GM21723 (cell line): ENCODE measurements at regions not wholly inside any gene's neighbourhood (a gene's known extent, or its start where the extent isn't known, plus 50 kb on each side); places are given as distances from the start of the nearest gene placed in this dataset.
"Not testable (repeated sequence)": the region's sequence is repeated elsewhere in the genome, so short reads cannot be mapped to it uniquely, and the experiment has no call there.

Experiments
- ATAC-seq: cut with Tn5 transposase; IDR thresholded peaks from one replicate; pipeline ENCODE4 v1.9.1; 2021; ENCODE audit warnings: mild to moderate bottlenecking, moderate library complexity; ENCODE audit not compliant: unreplicated experiment

DNA sequence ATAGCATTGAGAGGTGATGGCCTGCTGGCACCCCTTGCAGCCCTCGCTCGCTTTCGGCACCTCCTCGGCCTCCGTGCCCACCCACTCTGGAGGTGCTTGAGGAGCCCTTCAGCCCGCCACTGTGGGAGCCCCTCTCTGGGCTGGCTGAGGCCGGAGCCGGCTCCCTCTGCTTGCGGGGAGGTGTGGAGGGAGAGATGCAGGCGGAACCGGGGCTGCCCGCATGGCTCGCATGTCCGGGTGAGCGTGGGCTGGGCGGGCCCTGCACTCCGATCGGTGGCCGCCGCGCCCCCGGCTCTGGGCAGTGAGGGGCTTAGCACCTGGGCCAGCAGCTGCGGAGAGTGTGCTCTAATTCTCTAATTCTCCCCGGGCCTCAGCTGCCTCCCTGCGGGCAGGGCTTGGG, 101.1 kb downstream of the KIF4B start:
- ATAC-seq: no peak

DNA sequence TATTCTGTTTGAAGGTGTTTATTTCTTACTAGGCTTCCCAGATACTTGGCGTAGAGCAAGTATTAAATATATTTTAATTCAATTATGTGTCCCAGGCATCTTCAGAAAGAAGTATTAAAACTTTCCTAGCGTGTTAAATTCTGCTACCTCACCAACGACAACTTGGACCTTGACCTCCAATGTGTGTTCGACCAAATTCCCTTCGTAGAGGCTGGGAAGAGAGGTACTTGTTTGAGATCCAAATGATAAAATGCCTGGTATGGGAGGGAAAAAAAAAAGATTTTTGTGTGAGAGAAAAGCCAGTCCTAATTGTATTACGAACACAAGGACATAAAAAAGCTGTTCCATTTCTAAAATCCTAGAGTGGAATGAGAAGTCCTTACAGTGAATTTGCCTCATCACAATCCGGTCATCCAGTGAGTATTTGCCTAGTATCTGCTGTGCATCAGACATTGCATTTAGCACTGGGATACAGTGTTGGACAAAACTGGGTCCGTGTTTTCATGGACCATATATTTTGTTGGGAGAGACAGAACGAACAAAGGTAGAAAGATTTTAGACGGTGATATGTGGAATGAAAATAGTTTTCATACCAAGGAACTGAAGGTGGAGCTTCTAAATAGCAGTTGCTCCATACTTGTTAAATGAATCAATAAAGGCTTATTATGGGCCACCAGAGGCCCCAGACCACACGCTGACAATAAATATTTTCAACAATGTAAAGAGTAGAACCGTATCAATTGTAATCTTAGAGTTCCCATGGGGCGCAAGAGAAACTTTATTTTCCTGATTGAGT, 103.1 kb downstream of the KIF4B start:
- no peak for ATAC-seq

DNA sequence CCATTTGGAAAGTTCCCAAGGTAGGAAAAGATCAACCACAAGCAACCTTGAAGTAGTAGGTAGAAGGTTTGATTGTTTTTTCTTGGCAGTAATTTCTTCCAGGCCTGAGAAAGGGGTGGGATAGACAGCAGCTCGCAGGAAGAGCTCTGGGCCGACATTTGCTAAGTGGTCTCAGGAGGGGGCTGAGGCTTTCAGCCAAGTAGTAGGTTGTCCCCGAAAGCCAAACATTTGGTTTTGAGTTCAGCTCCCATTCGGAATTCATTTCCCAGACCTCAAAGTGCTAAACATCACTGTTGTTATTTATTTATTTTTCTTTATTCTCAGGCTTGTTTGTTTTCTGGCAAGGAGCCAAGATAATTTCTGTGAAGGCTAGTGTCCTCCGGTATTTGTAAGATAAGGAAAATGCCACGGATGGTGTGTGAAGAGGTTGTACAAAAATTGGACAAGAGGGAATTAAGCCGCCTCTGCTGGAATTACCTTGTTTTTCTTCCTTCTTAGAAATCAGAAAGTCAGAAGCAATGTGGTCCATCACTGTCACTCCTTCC, 112.1 kb downstream of the KIF4B start:
- no peak for ATAC-seq

DNA sequence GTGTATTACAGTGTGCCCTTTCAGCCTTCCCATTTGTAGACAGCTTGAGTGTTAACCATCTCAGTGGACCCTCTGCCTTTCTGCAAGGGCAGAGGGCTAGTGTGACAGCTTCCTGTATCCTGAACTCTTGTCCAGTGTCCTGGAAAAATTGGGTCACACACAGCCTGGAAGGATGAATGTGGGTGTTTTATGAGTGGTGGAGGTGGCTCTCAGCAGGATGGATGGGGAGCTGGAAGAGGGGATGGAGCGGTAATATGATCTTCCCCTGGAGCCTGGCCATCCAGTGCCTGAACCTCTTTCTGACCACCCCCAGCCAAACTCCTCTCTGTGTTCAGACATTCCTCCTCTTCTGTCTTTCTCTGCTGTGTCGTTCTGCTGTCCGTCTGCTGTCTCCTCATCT, 113.0 kb downstream of the KIF4B start:
- ATAC-seq: no peak

DNA sequence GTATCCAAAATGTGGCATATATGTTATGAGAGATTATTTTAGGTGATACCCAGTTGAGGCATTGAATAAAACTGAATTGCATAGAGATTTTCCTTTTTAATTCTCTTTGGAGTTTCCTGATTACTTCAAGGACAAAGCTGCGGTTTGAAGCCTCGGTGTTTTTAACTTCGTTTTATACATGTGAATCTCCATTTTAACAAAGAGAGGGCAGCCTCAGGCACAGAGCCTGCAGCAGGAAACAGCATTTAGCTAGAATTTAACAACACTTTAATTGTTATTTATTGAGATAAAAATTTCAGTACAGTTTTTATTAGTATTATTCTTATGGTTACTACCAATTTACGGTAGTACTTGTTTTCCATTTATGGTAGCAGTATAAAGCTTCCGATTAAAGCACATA, 114.0 kb downstream of the KIF4B start:
- no peak for ATAC-seq

DNA sequence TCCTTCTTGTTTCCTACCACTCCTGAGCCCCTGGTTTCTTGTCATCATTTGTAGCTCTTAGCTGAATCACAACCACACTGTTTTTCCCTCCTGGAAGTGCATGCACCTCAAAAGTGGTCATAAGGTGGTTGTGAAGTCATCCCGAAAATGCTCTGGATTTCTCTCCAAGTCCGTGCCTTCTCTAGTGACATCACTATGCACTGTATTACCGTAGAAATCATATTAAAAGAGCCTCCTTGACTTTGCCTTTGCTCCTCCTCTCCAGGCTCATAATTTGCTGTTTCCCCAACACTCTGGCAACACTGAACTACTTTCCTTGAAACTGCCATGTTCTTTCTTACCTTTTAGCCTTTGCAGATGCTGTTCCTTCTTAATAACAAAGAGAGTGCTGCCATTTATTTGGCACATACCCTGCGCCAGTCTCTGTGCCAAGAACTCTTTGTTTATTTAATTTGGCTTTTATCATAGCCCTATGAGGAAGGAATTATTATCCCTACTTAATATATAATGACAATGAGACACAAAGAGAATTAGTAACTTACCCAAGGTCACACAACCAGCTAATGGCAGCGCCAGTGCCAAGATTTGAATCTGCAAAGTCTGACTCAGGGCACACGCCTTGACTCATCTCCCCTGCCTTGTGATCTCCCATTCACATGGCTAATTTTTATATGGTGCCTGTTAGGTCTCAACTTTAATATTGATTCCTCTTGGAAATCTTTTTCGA, 115.4 kb downstream of the KIF4B start:
- no peak for ATAC-seq

DNA sequence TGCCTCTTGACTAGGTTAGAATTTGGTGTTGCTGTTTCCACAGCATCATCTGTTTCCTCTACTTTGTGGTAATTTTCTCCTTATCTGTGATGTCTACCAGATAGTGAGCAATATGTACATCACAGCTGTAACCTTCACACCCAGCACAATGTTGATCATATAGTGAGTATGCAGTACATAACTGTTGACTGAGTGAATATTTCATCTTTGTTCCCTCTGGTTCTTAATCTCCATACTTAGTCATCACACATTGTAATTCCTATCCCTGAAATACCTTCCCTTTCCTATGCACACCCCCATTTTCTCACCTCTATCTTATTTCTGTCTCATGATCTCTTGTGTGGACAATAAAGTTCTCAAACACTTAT, 115.9 kb downstream of the KIF4B start:
- ATAC-seq: no peak

DNA sequence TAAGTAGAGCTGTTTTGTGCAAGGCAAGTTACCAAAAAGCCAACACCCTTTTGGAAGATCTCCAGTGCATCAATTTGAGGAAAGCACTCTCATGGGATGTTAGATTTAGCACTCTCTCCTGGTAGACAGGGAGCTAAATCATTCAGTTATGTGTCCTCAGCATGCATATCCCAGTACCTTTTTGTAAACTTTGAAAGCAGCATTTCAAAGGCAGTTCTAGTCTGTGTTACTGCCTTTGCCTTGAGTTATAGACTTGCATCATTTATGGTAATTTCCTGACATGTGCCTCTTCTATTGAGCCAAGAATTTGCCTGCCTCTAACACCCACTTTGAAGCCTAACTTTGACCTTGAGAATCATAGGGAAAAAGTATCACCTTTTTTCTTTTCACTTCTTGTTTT, 120.6 kb downstream of the KIF4B start:
- no peak for ATAC-seq

DNA sequence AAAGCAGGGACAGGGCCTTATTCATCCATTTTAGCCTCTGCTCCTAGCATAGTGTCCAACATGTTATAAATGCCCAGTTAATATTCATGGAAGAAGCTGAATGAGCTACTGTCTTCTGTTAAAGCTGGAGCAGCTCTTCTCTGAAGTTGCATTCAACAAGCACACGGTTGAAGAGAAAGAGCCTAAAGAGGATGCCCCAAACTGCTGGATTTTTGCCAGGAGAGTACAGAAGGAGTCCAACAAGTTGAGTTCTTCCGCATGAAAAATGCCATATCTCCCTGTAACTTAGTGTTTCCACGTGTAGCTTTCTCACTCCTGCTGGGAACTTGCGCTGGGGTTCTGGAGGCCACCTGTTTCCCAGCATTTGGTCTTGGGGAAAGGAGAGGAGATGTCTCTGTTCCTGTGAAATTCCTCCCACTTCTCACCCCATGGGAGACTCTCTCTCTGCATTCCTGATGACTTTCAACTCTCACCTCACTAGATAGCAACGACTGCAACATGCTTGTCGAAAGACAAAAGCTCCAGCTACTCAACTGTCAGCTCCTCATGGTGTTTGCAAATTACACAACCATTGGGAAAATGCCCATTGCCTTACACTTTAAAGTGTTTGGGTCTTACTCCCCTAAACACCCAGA, 122.8 kb downstream of the KIF4B start:
- ATAC-seq: no peak

DNA sequence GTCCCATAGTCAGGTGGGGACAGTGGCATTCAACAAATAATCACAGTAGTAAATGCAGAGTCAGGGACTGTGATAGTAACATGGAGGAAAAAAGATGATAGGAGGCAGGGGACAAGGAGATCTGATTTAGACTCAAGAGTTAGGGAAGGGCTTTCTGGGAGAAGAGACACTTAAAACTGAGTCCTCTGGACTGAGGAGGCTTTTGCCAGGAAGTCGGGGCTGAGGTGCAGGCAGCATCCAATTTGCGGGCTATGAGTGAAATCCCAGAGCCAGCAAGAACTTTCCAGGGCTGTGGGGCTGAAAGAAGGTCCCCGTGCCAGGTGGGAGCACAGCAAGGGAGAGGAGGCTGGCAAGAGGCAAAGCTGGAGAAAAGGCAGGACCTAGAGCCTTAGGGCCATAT, 124.1 kb downstream of the KIF4B start:
- no peak for ATAC-seq

DNA sequence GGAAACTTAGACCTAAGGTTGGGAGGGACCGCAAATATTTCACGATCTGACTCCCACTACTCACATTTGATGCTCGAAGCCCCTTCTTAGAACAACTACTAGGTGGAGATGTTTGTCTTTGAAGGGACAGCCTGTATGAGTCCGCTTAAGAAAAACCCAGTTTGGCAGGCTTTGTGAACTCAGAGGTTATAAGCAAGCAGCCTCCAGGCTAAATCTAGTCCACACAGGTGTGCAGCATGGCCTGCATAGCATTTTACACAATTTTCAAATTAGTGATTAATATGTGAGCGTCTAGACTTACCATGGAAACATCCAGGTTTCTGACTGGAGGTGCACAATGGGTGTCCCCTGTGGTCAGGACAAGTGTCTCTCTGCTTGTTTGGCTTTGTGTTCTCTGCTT, 127.1 kb downstream of the KIF4B start:
- ATAC-seq: no peak

DNA sequence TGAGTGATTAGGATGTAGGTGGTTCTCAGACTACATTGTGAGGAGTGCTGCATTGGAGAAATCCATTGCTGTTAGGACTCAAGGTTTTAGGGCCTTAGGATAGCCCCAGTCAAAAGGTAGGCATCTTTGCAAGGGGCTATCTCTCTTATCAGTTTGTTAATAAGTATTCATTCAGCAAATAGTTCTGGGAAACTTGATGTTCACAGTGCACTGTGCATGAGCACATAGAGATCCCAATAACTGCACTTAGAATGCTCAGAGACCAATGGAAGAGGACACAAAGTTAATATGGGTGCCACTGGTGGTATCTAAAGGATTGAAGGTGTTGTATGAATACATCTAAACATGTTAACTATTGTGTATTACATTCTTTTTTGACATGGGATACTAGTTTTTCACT, 131.4 kb downstream of the KIF4B start:
- no peak for ATAC-seq

DNA sequence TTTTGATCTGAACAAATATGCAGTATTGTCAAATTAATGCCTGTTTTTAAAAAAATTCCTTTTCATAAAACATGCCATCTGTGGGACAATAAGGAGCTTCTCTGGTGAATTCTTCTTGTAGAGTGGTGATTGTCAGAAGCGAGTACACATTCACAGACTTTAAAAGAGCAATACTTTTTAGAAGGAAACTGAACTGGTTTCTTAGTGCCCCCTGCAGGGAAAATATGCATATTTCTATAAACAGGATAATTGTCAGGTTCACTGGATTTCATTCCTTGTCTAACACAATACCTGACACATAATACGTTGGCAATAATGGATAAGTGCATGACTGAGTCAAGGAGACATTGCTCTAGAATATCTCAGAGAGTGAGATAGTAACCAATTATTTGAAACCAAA, 133.7 kb downstream of the KIF4B start:
- no peak for ATAC-seq

DNA sequence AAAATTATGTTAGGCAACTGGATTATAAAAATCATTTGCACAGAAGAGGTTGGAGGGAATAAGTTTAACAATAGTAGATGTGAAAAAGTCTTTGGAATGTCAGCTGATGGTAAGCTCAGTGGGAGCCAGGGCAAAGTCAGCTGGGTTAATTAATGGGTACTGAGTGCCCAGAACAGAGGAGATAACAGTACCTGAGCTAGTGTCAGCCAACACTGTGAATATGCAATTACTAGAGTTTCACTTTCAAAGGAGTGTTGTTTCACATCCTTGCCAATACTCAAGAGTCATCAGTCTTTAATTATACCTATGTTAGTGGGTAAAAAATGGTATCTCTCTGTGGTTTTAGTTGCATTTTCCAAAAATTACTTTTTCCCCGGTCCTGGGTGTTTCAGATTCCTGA, 135.1 kb downstream of the KIF4B start:
- ATAC-seq: peak; percentile 59

DNA sequence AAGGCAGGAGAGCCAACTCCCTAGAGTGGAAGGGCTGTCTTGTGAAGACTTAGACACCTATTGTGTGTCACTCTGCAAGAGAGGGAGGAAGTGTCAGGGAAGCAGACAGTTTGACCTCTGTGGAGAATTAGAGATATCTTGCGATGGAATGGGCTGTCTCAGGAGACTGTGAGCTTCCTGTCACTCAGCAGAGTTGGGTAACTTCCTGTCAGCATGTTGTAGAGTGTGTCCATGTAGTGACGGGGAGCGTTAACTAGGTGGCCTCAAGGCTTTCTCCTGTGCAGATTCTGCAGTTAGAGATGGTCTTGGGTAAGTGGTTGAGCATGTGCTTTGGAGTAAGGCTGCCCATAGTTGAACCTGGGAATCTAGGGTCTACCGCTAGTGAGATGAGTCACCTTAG, 136.5 kb downstream of the KIF4B start:
- ATAC-seq: no peak

DNA sequence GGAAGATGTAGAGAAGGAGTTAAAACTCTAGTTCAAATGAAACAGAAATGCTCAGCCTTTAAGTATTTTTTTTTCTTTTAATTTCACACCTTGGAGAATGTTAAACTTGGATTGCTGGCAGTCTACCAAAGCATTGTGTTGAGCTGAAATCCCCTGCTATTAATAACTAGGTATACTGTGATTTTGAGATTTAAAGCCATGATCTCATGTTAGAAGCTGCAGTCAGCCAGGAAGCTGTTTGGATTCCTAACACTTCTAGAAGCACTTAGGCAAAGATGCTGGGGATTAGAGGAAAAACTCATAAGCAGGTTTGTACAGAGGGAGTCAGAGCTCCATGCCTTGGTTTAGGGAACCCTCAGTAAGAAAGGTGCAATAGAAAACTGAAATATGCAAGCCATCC, 141.4 kb downstream of the KIF4B start:
- ATAC-seq: no peak

DNA sequence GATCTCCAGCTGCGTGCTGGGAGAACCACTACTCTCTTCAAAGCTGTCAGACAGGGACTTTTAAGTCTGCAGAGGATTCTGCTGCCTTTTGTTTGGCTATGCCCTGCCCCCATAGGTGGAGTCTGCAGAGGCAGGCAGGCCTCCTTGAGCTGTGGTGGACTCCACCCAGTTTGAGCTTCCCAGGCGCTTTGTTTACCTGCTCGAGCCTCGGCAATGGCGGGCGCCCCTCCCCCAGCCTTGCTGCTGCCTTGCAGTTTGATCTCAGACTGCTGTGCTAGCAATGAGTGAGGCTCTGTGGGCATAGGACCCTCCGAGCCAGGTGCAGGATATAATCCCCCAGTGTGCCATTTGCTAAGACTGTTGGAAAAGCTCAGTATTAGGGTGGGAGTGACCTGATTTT, 149.5 kb downstream of the KIF4B start:
- not testable (repeated sequence) for ATAC-seq

DNA sequence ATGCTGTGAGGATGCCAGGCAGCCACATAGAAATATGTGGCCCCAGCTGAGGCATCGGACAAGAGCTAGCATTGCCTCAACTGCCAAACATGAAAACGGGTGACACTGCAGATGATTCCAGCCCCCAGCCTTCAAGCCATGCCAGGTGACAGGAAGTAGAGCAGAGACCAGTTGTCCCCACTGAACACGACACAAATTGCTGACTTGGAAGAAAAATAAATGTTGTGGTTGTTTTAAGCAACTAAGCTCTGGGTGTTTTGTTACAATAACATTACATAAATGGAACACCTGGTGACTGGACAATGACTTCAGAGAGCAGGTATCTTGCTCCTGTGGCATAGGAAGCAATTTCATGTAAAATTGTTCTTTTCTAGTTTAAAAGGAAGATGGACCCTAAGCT, 154.2 kb downstream of the KIF4B start:
- ATAC-seq: no peak

DNA sequence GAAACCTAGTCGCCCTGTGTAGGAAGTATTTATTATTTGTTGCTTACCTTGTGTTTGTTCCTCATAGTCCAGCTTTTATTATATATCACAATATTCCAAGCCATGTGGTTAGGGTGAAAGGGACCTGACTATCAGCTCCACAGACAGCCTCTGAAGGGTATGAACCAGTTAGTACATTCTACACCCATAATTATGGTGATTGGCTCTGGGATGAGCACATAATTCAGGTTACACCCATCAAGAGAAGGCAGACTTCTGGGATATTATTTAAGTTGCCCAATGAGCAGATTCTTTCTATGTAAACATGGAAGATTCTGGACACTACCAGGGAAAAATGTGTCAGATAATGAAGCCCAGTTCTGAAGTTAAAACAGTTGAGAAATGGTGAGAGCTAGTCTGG, 168.0 kb downstream of the KIF4B start:
- ATAC-seq: no peak

DNA sequence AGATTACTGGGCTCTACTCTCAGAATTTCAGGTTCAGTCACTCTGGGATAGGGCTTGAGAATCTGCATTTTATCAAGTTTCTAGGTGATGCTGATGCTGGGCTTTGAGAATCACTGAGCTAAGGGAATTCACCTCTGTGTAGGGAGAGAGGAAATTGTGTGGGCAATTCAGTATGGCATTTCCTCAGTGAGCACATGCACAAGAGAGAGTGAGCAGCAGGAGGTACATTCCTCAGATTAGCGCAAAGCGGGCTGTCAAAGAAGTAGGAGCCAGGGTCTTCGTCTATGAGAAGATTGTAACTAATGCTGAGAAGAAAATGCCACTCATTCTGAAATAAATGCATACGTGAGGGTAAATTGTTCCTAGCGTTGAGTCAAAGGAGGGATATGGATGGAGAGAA, 175.9 kb downstream of the KIF4B start:
- no peak for ATAC-seq

DNA sequence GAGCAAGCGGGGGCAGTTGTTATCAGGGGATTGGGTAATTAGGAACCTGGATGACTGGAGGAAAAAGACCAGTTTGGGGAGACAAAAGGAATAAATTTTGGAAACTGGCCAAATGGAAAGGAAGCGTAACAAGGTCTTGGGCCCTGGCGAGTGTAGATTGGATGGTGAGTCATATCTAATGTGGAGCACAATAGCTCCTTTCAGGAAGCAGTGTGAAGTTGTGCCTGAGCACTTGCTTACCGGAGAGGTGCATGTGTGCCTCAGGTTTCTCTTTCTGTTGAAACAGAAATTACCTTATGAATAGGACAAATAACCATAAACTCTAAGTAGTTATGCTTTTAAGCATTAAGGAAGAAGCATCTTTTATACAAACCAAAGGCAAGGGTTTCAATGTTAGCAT, 176.4 kb downstream of the KIF4B start:
- ATAC-seq: no peak

DNA sequence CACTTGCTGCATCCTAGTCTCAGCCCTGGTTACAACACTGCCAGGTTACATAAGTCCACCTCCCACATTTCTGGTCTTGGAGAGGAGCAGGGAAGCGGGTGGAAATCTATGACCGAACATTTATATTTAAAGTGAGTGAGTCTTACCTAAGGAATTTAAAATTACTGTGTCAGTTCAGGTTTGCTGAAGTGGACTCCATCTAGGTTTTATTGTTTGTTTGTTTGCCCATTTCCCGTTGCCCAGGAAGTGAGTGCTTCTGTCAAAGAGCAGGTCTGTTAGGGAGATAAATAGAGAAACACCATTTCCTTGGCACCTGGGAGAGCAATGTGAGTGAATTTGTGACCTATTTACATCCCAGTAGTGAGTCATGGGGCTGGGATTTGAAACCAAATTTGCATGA, 179.5 kb downstream of the KIF4B start:
- no peak for ATAC-seq
